Muscle of leg (tissue), 3 donors: ENCODE measurements at regions not wholly inside any gene's neighbourhood (a gene's known extent, or its start where the extent isn't known, plus 50 kb on each side); places are given as distances from the start of the nearest gene placed in this dataset.
A peak's percentile ranks its signal among the peaks of the same experiment; 100 is the strongest.

ENCODE experiments used
- DNase-seq: peaks from one replicate; pipeline ENCODE4 v3.0.0; 2013
- H3K27ac ChIP-seq: one replicate; pipeline ENCODE4 v1.5.1; 2013; ENCODE audit warnings: mild to moderate bottlenecking, low read length, control low read depth
- H3K27me3 ChIP-seq: one replicate; pipeline ENCODE4 v1.6.1; 2013; ENCODE audit warnings: low read length; ENCODE audit not compliant: control insufficient read depth, insufficient read depth
- H3K36me3 ChIP-seq: one replicate; pipeline ENCODE4 v1.6.1; 2013; ENCODE audit warnings: low read length; ENCODE audit not compliant: control insufficient read depth, insufficient read depth
- H3K4me1 ChIP-seq: one replicate; pipeline ENCODE4 v1.6.1; 2013; ENCODE audit warnings: low read length; ENCODE audit not compliant: control insufficient read depth, insufficient read depth
- H3K4me3 ChIP-seq: one replicate; pipeline ENCODE4 v1.5.1; 2013; ENCODE audit warnings: low read length, control low read depth
- H3K9me3 ChIP-seq: replicated peaks from 2 replicates; pipeline ENCODE4 v1.6.1; 2013; ENCODE audit warnings: low read depth, low read length; ENCODE audit not compliant: control insufficient read depth
- WGBS: methylation state at CpG from one replicate; pipeline ENCODE4 v1.1.5; 2013; ENCODE audit warnings: missing lambda C conversion rate; ENCODE audit not compliant: insufficient coverage; 5-methylcytosine and 5-hydroxymethylcytosine counted together

DNA sequence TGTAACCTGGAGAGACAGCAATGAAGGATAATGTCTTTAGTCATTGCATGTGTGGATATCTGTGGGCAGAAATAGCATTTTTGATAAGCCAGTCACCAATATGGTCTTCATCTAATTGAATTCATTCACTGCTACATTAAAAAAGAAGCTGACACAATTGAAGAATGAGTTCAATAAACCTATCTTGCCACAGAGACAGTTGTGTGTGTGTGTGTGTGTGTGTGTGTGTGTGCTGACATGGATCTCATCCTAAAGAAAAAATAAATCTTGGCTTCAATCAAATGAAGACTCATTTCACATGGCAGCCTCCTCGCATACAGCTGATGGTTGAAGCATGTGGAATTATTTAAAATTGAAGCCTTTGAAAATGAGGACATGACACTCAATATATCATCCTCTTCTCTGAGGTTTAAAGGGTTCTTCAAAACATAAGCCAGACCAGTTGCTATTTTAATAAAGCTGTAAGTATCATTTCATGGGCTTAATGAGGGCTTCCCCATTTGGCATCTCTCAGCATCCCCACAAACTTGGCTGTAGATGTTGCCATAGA, 118.5 kb upstream of the PTPN3 start:
- H3K9me3 ChIP-seq = peaks cover 8% of the 10 kb centered on the region
- H3K27ac ChIP-seq = no peak overlapping the region
- H3K36me3 ChIP-seq = no peaks in the 10 kb centered on the region
- no peak for DNase-seq
- H3K4me3 ChIP-seq = no peak overlapping the region
- no peaks in the 10 kb centered on the region for H3K4me1 ChIP-seq
- WGBS = no CpG with 5 or more reads among the region's 1 CpG
- H3K27me3 ChIP-seq = no peaks in the 10 kb centered on the region

DNA sequence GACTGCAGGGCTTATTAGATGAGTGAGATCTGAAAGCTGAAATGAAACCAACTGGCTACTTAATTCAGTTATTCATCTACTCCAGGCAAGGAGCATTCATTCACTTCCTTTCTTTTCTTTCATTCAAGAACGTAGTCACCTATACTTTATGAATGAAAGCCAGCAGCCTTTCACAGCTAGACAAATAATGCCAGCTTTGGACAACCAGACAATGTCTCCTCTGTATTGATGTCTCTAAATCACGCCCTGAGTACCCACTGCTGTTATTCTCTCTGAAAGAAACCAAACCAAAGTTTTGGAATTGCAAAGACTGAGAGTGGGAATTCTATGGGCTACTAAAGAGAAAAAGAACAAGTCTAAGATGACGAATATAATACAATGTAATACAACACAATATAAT, 121.2 kb upstream of the PTPN3 start:
- Histone ChIP-seq H3K36me3 (no peaks in the 10 kb centered on the region), H3K9me3 (peaks cover 8% of the 10 kb centered on the region), H3K27me3 (no peaks in the 10 kb centered on the region), H3K4me3 (no peak overlapping the region), H3K4me1 (no peaks in the 10 kb centered on the region), H3K27ac (no peak overlapping the region)
- 75% methylated on average over 1 of the region's 3 CpGs for WGBS
- no peak for DNase-seq

DNA sequence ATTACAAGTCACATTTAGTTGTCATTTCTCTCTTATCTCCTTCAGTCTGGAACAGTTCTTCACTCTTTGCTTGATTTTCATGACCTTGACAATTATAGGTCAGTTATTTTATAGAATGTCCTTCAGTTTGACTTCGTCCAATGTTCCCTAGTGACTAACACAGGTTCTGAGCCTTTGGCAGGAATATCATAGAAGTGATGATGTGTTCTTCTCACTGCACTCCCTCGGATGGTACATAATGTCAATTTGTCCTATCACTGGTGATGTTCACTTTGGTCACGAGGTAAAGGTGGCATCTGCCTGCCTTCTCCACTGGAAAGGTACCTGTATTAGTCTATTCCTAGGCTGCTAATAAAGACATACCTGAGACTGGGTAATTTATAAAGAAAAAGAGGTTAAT, 126.0 kb upstream of the PTPN3 start:
- Histone ChIP-seq H3K27me3 (no peaks in the 10 kb centered on the region), H3K27ac (no peak overlapping the region), H3K36me3 (no peaks in the 10 kb centered on the region), H3K4me3 (no peak overlapping the region), H3K9me3 (no peaks in the 10 kb centered on the region), H3K4me1 (no peaks in the 10 kb centered on the region)
- DNase-seq = no peak
- WGBS = no CpG with 5 or more reads among the region's 3 CpGs

DNA sequence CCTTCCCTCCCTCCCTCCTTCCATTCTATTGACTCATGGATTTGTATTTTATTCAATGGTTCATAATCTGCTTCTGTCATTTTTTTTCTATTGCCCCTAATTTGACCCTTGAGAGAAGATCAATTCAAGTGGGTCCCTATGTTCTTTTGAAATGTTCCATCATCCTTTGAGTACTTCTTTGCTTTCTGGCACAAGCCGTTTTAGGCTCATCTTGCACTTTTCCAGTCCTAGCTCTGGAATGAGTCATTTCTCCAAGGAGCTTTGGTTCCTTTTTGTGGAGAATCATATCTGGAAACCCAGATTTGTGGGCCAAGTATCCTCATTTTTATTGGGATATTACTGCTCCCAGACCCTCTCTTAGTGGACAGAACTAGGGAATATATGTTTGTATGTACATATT, 126.8 kb upstream of the PTPN3 start:
- Histone ChIP-seq H3K4me3 (no peak overlapping the region), H3K4me1 (no peaks in the 10 kb centered on the region), H3K9me3 (no peaks in the 10 kb centered on the region), H3K27ac (no peak overlapping the region), H3K36me3 (no peaks in the 10 kb centered on the region), H3K27me3 (no peaks in the 10 kb centered on the region)
- DNase-seq = peak; percentile 70
- WGBS = no CpG with 5 or more reads among the region's 1 CpG

DNA sequence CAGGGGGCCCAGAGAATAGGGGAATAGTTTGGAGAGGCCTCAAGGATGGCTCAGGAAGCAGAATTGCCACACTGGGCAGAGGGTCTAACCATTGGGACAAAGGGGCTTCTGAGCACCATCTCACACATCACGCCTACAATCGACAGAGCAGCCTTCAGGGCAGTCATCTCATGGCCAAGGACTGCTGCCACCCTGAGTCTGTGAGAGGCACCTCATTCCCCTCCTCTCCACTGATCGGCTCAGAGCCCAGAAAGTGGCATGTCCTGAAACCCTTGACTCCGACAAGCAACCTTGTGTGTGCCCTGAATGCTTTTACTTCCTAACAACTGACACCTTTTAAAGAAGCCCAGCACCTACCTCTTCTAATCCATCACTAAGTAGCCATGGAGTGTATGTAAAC, 128.9 kb upstream of the PTPN3 start:
- H3K4me3 ChIP-seq = no peak overlapping the region
- H3K27me3 ChIP-seq = no peaks in the 10 kb centered on the region
- 79% methylated on average over 3 of the region's 4 CpGs for whole genome bisulfite sequencing
- no peaks in the 10 kb centered on the region for H3K4me1 ChIP-seq
- no peak overlapping the region for H3K27ac ChIP-seq
- H3K9me3 ChIP-seq = no peaks in the 10 kb centered on the region
- DNase-seq = no peak
- H3K36me3 ChIP-seq = no peaks in the 10 kb centered on the region

DNA sequence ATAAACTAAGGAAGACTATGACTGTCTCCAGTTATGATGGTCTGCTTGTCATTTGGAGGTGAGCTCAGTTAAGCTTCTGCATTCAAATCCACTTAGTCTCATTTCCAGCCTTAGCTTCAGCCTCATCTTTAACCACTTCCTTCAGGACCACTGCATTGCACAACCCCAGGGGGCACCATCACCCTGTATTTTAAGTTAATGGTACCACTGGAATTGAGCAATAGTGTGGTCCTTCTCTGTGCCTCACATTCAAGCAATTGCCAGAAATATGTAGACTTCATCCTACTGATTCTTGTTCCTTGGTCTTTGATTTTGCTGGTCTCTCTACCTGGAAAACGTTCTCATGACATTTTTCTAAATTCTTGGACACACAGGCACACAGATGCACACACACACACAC, 131.5 kb upstream of the PTPN3 start:
- WGBS = 33% methylated on average over 1 of the region's 1 CpG
- Histone ChIP-seq H3K27ac (no peak overlapping the region), H3K4me3 (no peak overlapping the region), H3K9me3 (no peaks in the 10 kb centered on the region), H3K4me1 (no peaks in the 10 kb centered on the region), H3K36me3 (no peaks in the 10 kb centered on the region), H3K27me3 (no peaks in the 10 kb centered on the region)
- no peak for DNase-seq

DNA sequence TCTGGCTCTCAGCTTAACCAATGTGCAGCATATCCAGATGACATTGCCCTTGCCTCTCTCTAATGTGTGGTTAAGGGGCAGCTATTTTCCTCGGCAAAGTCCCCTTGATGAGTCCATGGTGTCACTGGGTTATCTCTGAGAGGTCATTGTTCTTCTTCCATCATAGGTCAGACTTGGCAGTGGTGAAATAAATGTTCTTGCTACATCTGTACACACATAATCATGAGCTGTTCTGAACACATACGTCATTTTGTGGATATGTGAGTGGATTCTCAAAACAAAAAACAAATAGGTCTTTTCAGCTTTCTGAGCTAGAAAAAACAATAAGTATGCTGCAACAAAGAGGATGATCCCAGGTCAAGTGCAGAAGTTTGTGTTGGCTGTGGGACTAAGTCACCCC, 134.7 kb upstream of the PTPN3 start:
- Histone ChIP-seq H3K27ac (no peak overlapping the region), H3K4me3 (no peak overlapping the region), H3K4me1 (no peaks in the 10 kb centered on the region), H3K27me3 (no peaks in the 10 kb centered on the region), H3K9me3 (no peaks in the 10 kb centered on the region), H3K36me3 (no peaks in the 10 kb centered on the region)
- no CpG with 5 or more reads among the region's 2 CpGs for WGBS
- DNase-seq = no peak

DNA sequence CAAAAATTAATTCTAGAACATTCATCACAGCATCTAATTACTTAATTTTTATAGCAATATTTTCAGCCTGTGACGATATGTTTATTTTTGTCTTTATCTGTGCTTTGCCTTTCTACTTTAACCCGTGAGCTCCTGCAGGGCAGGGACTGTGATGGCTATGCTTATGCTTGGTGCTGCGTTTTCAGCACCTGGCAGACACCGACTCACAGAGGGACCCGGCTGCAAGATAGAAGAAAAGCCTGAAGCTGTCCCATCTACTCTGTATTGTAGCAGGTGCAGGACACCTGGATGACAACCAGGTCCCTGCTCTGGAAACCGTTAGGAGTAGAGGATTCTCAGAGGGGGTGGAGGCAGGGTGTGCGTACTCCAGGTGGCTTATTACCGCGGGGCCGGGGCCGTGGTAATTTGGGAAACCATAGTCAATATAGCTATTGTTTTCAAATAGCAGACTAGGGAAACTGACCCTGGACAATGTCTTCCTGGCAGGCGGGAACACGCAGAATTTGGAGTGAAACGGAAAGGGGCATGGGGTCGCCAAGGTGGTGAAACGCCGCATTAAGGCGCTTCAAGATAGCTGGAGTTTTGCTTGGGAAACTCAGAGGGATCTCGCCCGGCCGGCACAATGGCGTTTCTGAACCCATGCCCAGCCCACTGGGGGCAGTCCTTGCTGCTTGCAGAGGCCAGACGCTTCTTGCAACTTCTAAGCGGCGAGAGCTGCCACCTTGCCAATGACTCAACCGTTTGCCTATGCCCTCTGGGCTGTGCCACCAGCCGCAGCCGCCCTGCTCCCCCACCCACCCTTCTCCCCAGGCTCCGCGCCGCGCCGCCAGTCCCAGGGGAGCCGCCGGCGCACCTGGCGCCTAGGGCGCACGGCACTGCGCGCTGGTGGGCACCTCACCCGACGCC, 140.1 kb upstream of the PALM2AKAP2 start:
- no peak overlapping the region for H3K27ac ChIP-seq
- peaks cover 16% of the 10 kb centered on the region for H3K4me1 ChIP-seq
- peaks cover 25% of the 10 kb centered on the region for H3K27me3 ChIP-seq
- H3K36me3 ChIP-seq = no peaks in the 10 kb centered on the region
- peak overlapping the region; percentile 52 for H3K4me3 ChIP-seq
- DNase-seq = peak; percentile 38
- 4% methylated on average over 39 of the region's 43 CpGs for WGBS
- no peaks in the 10 kb centered on the region for H3K9me3 ChIP-seq

DNA sequence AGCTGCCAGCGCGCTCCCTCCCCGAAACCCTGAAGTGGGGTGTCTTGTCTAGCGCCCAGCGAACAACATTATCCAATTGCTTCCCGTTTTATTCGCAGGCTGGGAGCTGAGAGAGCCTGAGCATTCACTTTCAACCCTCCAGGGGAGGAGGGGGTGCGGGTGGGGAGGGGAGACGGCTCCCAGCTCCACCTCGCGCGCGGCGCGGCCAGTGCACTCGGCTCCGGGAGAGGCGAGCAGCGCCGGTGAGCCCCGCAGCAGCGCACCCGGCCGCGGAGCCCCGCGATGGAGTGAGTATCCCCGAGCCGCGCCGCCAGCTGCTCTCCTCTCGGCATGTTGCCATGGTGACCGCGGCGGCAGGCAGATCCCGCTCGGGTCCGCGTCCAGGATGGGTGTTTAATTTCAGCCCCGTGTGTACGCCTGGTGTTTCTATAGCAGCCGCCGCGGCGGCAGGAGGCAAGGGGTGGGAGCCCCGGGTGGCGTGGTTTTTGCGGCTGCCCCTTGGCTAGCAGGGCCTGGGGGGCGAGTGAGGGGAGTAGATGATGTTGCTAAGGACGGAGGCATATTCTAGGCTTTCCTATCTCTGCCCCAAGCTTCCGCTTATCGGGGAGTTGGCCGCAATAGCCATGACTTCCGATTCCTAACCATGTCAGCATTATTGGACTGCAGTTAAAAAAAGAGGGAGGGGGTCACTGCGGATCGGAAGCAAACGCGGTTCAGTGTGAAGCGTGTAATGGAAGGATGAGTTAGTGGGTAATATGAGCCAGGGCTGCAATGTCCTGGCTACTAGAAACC, 139.2 kb upstream of the PALM2AKAP2 start:
- WGBS = under 1% methylated on average over 42 of the region's 59 CpGs
- Histone ChIP-seq H3K4me3 (peak overlapping the region; percentile 52), H3K4me1 (peaks cover 16% of the 10 kb centered on the region), H3K9me3 (no peaks in the 10 kb centered on the region), H3K36me3 (no peaks in the 10 kb centered on the region), H3K27ac (peak overlapping the region; percentile 31), H3K27me3 (peaks cover 25% of the 10 kb centered on the region)
- peak; percentile 87 for DNase-seq

DNA sequence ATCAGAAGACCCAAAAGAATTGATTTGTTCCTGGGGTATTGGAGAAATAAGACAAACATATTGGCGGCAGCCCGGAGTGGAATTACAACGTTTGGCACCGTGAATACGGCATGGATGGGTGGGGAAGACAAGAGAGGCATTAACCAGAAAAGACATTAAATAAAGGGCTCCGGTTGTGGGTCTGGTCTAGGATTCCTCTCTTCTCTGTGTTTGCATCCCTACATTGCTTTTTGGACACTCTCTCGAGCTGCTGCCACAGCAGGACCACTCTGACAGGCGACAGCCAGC, 138.7 kb upstream of the PALM2AKAP2 start:
- H3K4me1 ChIP-seq = peaks cover 16% of the 10 kb centered on the region
- H3K27me3 ChIP-seq = peaks cover 25% of the 10 kb centered on the region
- 9% methylated on average over 7 of the region's 8 CpGs for WGBS
- H3K36me3 ChIP-seq = no peaks in the 10 kb centered on the region
- H3K9me3 ChIP-seq = no peaks in the 10 kb centered on the region
- no peak for DNase-seq
- H3K27ac ChIP-seq = peak overlapping the region; percentile 31
- peak overlapping the region; percentile 52 for H3K4me3 ChIP-seq
